A673 (cell line): ENCODE measurements at regions not wholly inside any gene's neighbourhood (a gene's known extent, or its start where the extent isn't known, plus 50 kb on each side); places are given as distances from the start of the nearest gene placed in this dataset.

Experiments used
- BruUV-seq: library from RNA; stranded (reverse); fragments of 400-500 nt; replicated peaks from 2 replicates; lab custom pipeline; 2021; lab: Mats Ljungman, UMichigan
- CTCF ChIA-PET: fragments of 300-600 bp; sonication (Branson Sonifier 250); formaldehyde crosslinking; loops from one replicate; lab custom pipeline; 2022; ENCODE audit warnings: antibody characterized with exemption; lab: Charles Lee
- POLR2A ChIA-PET: fragments of 300-600 bp; sonication (Branson Sonifier 250); formaldehyde crosslinking; loops from one replicate; lab custom pipeline; 2022; ENCODE audit warnings: antibody characterized with exemption; ENCODE audit not compliant: low non-redundant PET; lab: Charles Lee
- DNase-seq: peaks from one replicate; pipeline ENCODE4 v3.0.0-alpha.2; 2015; ENCODE audit warnings: low spot score
- H3K27ac ChIP-seq: fragments of 200-600 bp; sonication (generic); 2 replicates; pipeline ENCODE4 v1.5.1; 2016; ENCODE audit warnings: mixed run types, low read depth, mild to moderate bottlenecking, mixed read lengths, antibody characterized with exemption, low read length; ENCODE audit not compliant: poor library complexity, severe bottlenecking
- H3K27me3 ChIP-seq: fragments of 200-600 bp; sonication (generic); replicated peaks from 2 replicates; pipeline ENCODE4 v1.6.1; 2017; ENCODE audit warnings: mixed run types, low read depth, mild to moderate bottlenecking, mixed read lengths, antibody characterized with exemption, low read length; ENCODE audit not compliant: insufficient read depth, poor library complexity
- H3K36me3 ChIP-seq: fragments of 200-600 bp; sonication (generic); 2 replicates; pipeline ENCODE4 v1.6.1; 2016; ENCODE audit warnings: mixed run types, mild to moderate bottlenecking, mixed read lengths, antibody characterized with exemption, low read length; ENCODE audit not compliant: insufficient read depth, poor library complexity, severe bottlenecking
- H3K4me1 ChIP-seq: fragments of 200-600 bp; sonication (generic); 2 replicates; pipeline ENCODE4 v1.6.1; 2017; ENCODE audit warnings: mixed run types, mild to moderate bottlenecking, mixed read lengths, antibody characterized with exemption, low read length; ENCODE audit not compliant: insufficient read depth, poor library complexity, severe bottlenecking
- H3K4me3 ChIP-seq: fragments of 200-600 bp; sonication (generic); 2 replicates; pipeline ENCODE4 v1.5.1; 2016; ENCODE audit warnings: low read depth, mixed run types, mild to moderate bottlenecking, mixed read lengths, low read length; ENCODE audit not compliant: poor library complexity, severe bottlenecking
- H3K9me3 ChIP-seq: fragments of 200-600 bp; sonication (generic); 2 replicates; pipeline ENCODE4 v1.6.1; 2016; ENCODE audit warnings: mixed run types, low read depth, mild to moderate bottlenecking, mixed read lengths, antibody characterized with exemption, low read length; ENCODE audit not compliant: poor library complexity, severe bottlenecking
- CTCF ChIP-seq: fragments of 300-800, 200-600 bp; sonication (generic); conservative IDR thresholded peaks from 2 replicates; pipeline ENCODE4 v1.5.1; 2017; ENCODE audit warnings: low read depth, mild to moderate bottlenecking, antibody characterized with exemption, low read length, moderate library complexity, mixed read lengths
- EZH2 ChIP-seq: fragments of 200-600 bp; sonication (generic); IDR thresholded peaks from 2 replicates; pipeline ENCODE4 v1.6.1; 2017; ENCODE audit warnings: borderline replicate concordance, low read depth, mild to moderate bottlenecking, mixed read lengths, antibody characterized with exemption, low read length; ENCODE audit not compliant: poor library complexity, severe bottlenecking
- intact Hi-C: fragments of 100-400 bp; cut with micrococcal nuclease; formaldehyde crosslinking; loops from one replicate; pipeline ENCODE4 v1.10.0; 2022; ENCODE audit not compliant: unreplicated experiment

DNA sequence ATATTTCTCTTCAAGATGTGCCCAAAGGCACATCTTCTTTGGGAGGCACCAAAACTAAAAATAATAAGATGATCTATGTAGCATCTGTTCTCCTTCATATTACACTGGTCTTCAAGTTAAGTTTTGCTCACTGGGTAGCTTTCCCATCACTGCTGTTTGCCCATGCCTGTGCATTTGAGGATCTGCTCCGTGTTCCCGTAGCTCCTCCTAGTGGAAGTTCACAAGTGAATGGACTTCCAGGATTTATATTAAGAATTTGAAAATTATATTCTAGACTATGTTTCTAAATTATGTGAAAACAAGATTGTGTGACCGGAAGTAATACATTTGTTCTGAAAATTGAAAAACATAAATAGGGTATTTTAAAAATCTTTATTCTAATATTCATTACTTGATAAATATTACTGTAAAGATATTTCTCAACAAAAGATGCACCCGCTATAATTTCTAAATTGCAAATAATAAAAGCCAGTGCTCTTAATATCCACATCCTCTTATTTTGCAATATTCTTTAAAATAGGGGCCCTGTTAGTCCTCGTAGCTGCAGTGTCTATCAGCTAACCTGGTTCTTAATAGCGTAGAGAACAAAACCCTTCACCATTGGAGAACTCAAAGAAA lies 147.7 kb downstream of the RBM46 start:
- H3K4me1 ChIP-seq, result no peaks in the 10 kb centered on the region
- intact Hi-C loops, result loop anchor here (5.0 kb wide), 1 partner anchor 301 kb away; no protein-coding TSS in a partner anchor
- CTCF ChIA-PET, result interaction anchor here (0.6 to 1.0 kb wide), 2 partner anchors 121 to 122 kb away, joined by 3 to 5 read pairs; no protein-coding TSS in a partner anchor
- POLR2A ChIA-PET, result no interaction called here
- no peak overlapping the region for H3K27ac ChIP-seq
- H3K4me3 ChIP-seq, result no peak overlapping the region
- BruUV-seq, result no TSS peak
- no peaks in the 10 kb centered on the region for H3K27me3 ChIP-seq
- peak; percentile 27 for DNase-seq
- H3K9me3 ChIP-seq, result no peaks in the 10 kb centered on the region
- H3K36me3 ChIP-seq, result no peaks in the 10 kb centered on the region
- TF ChIP-seq CTCF (peak; percentile 54), EZH2 (no peak)

DNA sequence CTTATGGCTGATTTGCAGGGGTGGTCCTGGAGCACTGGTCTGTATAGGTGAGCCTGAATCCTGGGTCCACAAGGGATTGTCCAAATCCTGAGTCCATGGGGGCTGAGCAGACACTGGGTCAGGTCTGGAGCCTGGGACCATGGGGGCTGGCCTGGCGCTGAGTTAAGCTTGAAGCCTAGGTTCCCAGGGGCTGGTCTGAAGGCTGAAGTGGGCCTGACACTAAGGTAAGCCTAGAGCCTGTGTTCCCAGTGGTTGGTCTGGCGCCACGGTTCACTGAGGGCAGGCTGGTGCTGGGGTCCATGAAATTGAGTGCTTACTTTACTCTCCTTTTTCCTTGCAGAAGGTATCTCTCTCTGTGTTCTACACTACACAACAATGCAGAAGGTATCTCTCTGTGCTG lies 155.8 kb downstream of the RBM46 start:
- no TSS peak for BruUV-seq

DNA sequence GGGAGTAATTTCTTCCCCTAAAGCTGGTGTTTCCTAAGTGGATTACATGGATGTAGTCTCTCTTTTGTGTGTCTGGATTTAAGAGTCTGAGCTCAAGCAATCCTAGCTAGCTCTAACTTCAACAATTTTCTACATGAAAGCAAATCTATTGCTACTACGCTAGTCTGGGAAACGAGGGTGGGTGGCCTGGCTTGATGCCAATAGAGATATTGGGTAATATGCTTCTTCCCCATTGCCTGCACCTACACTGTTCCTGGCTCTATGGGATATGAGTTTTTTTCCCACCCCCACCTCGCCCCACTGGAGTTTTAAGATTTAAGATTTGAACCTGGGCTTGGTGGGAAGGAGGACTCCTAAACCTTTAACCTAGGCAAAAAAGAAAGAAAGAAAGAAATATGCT lies 158.8 kb downstream of the RBM46 start:
- Histone ChIP-seq H3K4me1 (no peaks in the 10 kb centered on the region), H3K36me3 (no peaks in the 10 kb centered on the region), H3K4me3 (no peak overlapping the region), H3K27me3 (no peaks in the 10 kb centered on the region), H3K9me3 (no peaks in the 10 kb centered on the region), H3K27ac (no peak overlapping the region)
- ChIA-PET CTCF (no interaction called here), POLR2A (no interaction called here)
- no TSS peak for BruUV-seq
- TF ChIP-seq EZH2 (no peak), CTCF (no peak)
- DNase-seq, result no peak
- intact Hi-C loops, result no loop called here

More for the DNA sequence above, 155.8 kb downstream of the RBM46 start:
- Histone ChIP-seq H3K9me3 (no peaks in the 10 kb centered on the region), H3K4me3 (no peak overlapping the region), H3K36me3 (no peaks in the 10 kb centered on the region), H3K4me1 (no peaks in the 10 kb centered on the region), H3K27ac (no peak overlapping the region), H3K27me3 (no peaks in the 10 kb centered on the region)
- TF ChIP-seq EZH2, result no peak
- TF ChIP-seq CTCF, result no peak
- ChIA-PET CTCF (no interaction called here), POLR2A (no interaction called here)
- DNase-seq, result no peak
- intact Hi-C loops, result no loop called here
